HG02973 (cell line): ENCODE measurements at regions not wholly inside any gene's neighbourhood (a gene's known extent, or its start where the extent isn't known, plus 50 kb on each side); places are given as distances from the start of the nearest gene placed in this dataset.
"Not testable (repeated sequence)": the region's sequence is repeated elsewhere in the genome, so short reads cannot be mapped to it uniquely, and the experiment has no call there.

Experiments used
- ATAC-seq: cut with Tn5 transposase; IDR thresholded peaks from one replicate; pipeline ENCODE4 v1.9.1; 2021; ENCODE audit warnings: moderate library complexity; ENCODE audit not compliant: unreplicated experiment

DNA sequence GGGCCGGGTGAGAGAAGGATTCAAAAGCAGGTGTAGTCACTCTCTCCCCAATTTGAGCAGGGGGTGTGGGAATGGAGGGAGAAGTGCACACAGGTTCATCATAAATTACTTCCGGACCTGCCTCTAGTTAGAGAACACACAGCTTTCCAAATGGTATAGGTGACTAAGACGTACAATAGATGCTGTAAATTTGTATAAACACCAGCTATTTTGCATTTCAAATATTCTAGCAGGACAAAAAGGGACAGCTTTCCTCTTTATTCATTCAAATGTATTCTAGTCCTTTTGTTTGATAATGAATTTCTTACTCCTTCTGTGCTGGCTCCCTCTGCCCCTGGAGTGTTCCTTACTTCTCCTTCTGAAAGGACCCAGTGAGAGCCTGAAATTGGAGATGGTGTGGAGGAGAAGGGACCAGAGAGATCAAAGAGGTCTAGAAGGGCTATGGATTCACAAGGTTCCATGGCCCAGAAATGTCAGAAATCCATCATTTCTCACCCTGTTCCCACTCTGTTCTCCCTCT, 53.2 kb upstream of the SH3BP4 start:
- no peak for ATAC-seq

DNA sequence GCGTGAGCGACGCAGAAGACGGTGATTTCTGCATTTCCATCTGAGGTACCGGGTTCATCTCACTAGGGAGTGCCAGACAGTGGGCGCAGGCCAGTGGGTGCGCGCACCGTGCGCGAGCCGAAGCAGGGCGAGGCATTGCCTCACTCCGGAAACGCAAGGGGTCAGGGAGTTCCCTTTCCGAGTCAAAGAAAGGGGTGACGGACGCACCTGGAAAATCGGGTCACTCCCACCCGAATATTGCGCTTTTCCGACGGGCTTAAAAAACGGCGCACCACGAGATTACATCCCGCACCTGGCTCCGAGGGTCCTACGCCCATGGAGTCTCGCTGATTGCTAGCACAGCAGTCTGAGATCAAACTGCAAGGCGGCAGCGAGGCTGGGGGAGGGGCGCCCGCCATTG, 63.4 kb upstream of the SH3BP4 start:
- ATAC-seq: not testable (repeated sequence)

GRCh38 chr2:234887195-234887594, 64.6 kb upstream of the SH3BP4 start:
- no peak for ATAC-seq

DNA sequence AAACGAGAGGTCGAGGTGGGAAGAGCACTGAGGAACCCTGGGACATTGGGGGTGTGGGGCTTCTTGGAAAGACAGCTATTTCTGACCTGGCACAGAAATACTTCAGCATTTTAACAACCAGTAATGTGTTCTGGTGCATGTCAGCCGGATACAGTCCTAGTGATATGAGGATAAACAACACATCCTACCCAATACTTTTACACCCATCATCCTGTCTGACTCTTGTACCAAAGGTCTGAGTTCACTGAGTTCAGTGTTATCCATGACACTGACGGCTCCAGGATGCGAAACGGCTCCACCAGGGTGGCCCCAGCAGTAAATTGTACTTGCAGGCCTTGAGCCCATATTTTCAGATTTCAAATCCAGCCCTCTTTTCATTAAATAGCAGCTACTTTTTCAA, 65.9 kb upstream of the SH3BP4 start:
- no peak for ATAC-seq

DNA sequence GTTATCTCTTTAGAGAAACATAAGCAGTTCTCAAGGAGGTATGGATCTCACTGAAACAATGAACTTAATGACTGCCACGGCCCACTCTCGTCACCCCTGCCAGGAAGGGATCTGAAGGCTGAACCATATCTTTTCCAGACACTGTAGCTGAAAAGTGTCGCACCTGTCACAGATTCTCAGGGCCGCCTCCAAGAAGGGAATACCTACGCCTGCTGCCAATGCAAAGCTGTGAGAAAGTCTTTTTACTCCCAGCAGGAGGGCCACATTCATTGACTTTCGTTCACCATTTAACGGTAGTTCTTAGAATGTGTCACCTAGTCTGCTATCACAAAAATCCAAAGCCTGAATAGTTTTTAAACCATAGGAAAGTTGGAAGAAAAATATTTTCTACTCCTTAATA, 66.7 kb upstream of the SH3BP4 start:
- ATAC-seq: no peak

DNA sequence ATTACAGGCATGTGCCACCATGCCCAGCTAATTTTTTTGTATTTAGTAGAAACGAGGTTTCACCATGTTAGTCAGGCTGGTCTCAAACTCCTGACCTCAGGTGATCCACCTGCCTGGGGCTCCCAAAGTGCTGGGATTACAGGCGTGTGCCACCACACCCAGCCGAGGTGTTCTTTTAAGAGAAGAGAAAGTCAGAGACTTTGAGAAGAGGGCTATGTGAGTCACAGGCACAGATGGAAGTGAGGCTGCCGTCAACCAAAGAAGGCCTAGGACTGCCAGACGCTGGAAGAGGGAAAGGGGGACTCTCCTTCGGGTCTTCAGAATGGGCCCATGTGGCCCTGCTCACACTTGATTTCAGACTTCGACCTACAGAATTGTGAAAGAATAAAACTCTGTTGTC, 67.2 kb upstream of the SH3BP4 start:
- ATAC-seq: no peak

DNA sequence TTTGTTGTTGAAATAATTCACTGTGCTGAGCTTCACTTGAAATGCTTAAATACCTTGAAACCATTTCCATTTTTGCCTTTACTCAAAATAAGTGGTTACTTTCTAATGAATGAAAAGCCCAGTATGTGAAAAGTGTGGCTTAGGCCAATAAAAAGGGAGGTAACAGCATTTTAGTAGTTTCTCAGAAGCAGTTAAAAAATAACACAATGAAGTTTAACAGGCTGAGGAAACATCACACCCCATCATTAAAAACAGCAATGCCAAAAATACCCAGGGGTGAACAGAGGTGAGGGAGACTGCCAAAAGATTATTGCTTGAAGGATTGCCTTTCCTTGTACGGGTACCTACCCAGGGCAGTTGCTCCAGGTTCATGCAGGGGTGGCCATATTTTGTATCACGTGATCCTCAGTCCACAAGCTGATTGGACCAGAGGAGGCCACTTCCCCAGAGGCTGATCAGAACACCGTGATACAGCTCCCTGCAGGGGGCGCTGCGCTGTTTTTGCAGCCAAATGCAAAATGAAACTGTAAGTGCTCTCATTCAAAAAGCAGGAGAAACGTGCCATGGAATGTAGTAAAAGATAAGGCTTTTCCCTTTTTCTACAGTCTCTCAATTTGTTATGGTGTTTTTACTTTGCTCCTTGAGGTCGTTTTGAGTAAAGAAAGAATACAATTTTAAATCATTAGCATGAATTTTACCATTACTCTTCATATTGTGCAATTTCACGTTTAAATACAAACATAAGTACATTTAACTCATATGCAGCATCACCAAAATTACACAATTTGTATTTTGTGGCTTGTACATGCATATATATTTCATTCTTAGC, 70.2 kb upstream of the SH3BP4 start:
- ATAC-seq: no peak

- ATAC-seq: no peak
These were observed 71.1 kb upstream of the SH3BP4 start for GRCh38 chr2:234880551-234881211.

DNA sequence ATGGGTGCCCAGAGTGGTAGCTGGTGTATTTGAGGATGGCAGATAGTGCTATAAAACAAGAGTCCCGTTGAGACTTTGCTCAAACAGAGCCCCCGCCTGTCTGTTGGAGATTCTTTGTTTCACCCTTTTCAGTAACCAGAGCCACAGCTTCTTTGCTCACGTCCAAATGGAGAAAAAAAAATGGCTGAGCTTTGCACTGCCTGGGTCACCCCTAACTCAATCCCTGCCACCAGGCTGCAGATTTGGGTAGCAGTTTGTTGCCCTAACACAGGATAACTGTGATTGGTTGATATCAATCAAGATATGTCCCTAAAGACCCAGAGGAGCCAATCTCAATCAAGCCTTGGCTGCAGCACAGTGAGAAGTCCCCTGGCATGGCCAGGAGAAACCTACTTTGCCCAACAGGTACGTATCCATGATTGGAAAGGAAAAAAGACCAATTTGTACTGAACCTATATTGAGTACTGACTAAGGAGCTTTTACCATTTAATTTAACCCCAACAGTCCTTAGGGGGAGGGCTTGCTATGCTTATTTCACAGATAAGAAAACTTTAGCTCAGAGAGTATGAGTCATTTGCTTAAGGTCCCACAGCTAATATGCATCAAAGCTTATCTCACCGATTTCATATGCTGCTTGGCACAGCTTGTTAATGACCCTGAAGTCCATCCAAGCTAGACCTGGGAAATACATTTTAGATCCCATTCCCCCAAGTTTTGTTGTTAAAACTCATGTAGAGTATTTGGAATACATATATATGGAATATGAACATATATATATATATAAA, 72.0 kb upstream of the SH3BP4 start:
- no peak for ATAC-seq

- ATAC-seq: not testable (repeated sequence)
These were observed 75.2 kb upstream of the SH3BP4 start for GRCh38 chr2:234876621-234877020.

GRCh38 chr2:234874347-234875046, 77.3 kb upstream of the SH3BP4 start:
- no peak for ATAC-seq

DNA sequence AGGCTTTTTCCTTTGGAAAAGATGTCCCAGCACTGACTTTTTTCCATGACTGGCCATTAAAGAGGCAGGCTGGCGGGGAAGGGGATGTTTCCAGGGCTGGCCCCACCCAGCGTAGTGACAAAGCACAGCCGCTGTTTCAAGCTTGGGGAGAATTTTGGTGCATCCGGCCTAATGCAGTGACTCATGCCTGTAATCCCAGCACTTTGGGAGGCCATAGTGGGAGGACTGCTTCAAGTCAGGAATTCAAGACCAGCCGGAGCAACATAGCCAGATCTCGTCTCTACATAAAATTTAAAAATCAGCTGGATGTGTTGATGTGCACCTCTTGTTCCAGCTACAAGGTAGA, 78.0 kb upstream of the SH3BP4 start:
- no peak for ATAC-seq

DNA sequence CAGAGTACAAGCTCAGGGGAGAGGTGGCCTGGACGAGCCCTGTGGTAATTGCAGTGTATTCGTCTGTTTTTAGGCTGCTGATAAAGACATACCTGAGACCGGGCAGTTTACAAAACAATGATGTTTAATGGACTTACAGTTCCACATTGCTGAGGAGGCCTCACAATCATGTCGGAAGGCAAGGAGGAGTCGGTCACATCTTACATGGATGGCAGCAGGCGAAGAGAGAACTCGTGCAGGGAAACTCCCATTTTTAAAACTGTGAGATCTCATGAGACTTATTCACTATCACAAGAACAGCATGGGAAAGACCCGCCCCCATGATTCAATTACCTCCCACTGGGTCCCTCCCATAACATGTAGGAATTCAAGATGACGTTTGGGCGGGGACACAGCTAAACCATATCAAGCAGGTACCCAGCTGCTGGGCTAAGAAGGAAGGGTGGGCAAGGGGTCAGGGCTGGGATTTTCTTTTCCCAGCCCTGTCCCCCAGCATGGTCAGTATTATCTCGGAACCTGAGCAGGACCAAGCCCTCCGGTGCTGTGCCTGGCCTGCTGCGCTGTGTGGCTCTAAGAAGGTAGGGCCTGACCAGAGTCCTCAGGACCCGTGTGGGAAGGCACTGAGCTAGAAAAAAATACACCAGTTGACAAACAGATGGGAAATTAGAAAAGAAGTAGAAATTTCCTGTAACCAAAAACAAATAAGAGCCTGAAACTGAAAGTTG, 78.6 kb upstream of the SH3BP4 start:
- no peak for ATAC-seq

GRCh38 chr2:234869969-234870368, 81.8 kb upstream of the SH3BP4 start:
- no peak for ATAC-seq

GRCh38 chr2:234869164-234869563, 82.7 kb upstream of the SH3BP4 start:
- no peak for ATAC-seq

DNA sequence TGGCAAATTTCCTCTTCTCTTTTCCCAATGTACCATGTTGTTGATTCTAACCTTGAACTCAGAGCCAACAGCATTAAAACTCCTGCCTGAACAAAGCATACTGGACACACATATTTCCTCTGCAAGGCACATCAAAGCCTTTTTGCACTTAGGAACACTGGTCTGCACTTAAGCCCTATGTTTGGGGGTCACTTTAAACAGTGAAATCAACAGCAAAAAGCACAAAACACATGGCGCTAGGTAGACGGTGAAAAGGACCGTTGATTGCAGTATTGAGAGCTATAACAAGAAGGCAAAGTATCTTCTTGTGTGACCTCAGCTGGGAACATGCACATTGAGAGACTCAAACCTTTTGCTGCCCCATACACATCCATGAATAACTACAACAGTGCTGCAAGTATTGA, 83.9 kb upstream of the SH3BP4 start:
- ATAC-seq: no peak

GRCh38 chr2:234865586-234865985, 86.2 kb upstream of the SH3BP4 start:
- ATAC-seq: no peak

DNA sequence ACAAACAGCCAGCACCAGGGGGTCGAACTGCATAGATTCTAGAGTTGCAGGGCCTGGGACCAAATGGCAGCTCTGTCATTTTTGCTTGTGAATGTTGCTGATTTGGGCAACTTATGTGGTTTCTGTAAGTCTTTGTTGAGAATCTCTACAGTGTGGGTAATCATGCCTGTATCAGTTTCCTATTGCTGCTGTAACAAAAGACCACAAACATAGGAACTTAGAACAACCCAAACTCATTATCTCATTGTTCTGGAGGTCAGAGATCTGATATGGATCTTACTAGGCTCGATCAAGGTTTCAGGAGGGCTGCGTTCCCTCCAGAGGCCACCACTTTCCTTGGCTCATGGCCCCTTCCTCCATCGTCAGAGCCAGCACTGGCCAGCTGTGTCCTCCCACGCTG, 86.8 kb upstream of the SH3BP4 start:
- no peak for ATAC-seq

- no peak for ATAC-seq
These were observed 87.3 kb upstream of the SH3BP4 start for GRCh38 chr2:234864506-234864905.
